Right lobe of liver (tissue), 6 donors: ENCODE measurements at regions not wholly inside any gene's neighbourhood (a gene's known extent, or its start where the extent isn't known, plus 50 kb on each side); places are given as distances from the start of the nearest gene placed in this dataset.

Source experiments
- ATAC-seq, 4 donors: fragments of 200-7000 bp; cut with Tn5 transposase; one replicate each; pipeline ENCODE4 v1.9.1; 2020; ENCODE audit warnings: mild to moderate bottlenecking in 4 of 4, moderate library complexity in 4 of 4
- DNase-seq, 3 donors: peaks; one replicate each; pipeline ENCODE4 v3.0.0-alpha.2; 2020
- H3K27ac ChIP-seq, 3 donors: fragments of 200-600 bp; one replicate each; pipeline ENCODE4 v1.8.0; 2022
- H3K27me3 ChIP-seq, 2 donors: fragments of 200-600 bp; one replicate each; pipeline ENCODE4 v1.8.0; 2022
- H3K36me3 ChIP-seq, 4 donors: fragments of 200-600 bp; sonication (generic) in 1 of 4; one replicate each; pipeline versions ENCODE4 v1.5.1 to v1.8.0; 2017 to 2022; ENCODE audit warnings: control low read depth in 1 of 4
- H3K4me1 ChIP-seq, 4 donors: fragments of 200-600 bp; sonication (generic) in 1 of 4; one replicate each; pipeline versions ENCODE4 v1.5.1 to v1.8.0; 2017 to 2022; ENCODE audit warnings: control low read depth in 1 of 4
- H3K4me3 ChIP-seq, 3 donors: fragments of 200-600 bp; one replicate each; pipeline ENCODE4 v1.8.0; 2022
- H3K9me3 ChIP-seq, 4 donors: fragments of 200-600 bp; sonication (generic) in 1 of 4; one replicate each; pipeline versions ENCODE4 v1.5.1 to v1.8.0; 2017 to 2022; ENCODE audit warnings: control low read depth in 1 of 4
- POLR2A ChIP-seq: fragments of 450-650 bp; IDR thresholded peaks from one replicate; pipeline ENCODE4 v1.6.1; 2017; ENCODE audit warnings: antibody characterized with exemption, mild to moderate bottlenecking
- WGBS: methylation state at CpG from one replicate; pipeline ENCODE4 v1.1.6; 2018; ENCODE audit warnings: low coverage, low lambda C conversion rate; ENCODE audit not compliant: insufficient coverage; ENCODE audit errors: missing lambda C conversion rate; 5-methylcytosine and 5-hydroxymethylcytosine counted together
- intact Hi-C, 2 donors: fragments of 100-400 bp; cut with DNase I; formaldehyde crosslinking; loops; one replicate each; pipeline versions ENCODE4 v1.11.2 to v1.14.1; 2022
- TF ChIP-seq, protein P1 (sequence below), 4 donors: fragments of 200-600 bp in 3 of 4; fragments of 450-650 bp in 1 of 4; IDR thresholded peaks; one replicate each; pipeline versions ENCODE4 v1.5.1 to v1.8.0; 2016 to 2022; ENCODE audit warnings: antibody characterized with exemption in 4 of 4, mild to moderate bottlenecking in 2 of 4
- donor health status: DM: no; HTN: yes; CAD: no.
- donor health status: DM: no; HTN: no; CAD: no.
- donor health status: DM: no; HTN: no; CAD: no.
- donor health status: DM: no; HTN: yes; CAD: no.
- donor health status: DM: no; HTN: yes; CAD: no.

DNA sequence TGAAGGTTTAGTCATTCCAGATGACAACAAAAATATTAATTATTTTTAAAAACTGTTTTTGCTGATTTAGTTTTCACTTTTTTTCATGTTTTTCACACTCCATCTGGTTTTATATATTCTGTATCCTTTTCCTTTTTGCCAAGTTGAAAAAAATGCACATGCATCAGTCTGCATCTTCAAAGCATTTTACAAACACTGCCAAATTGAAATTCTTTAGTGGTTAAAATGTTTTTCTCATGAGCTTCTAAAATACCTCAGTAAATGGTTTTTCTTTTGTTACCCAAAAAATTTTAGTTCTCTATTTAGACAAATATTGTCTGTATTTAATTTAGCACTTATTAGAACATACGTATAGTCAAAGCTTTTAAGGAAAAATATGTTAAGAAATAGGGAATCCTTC is 386.9 kb upstream of the HSF2 start:
- 83% methylated on average over 1 of the region's 1 CpG for WGBS
- ATAC-seq (no peak), DNase-seq (no peak)
- Histone ChIP-seq H3K27ac (no peak overlapping the region), H3K27me3 (no peaks in the 10 kb centered on the region), H3K36me3 (no peaks in the 10 kb centered on the region), H3K9me3 (no peaks in the 10 kb centered on the region), H3K4me1 (no peaks in the 10 kb centered on the region), H3K4me3 (no peak overlapping the region)
- intact Hi-C loops, result no loop called here
- TF ChIP-seq POLR2A, result no peak
- TF ChIP-seq, protein P1, sequence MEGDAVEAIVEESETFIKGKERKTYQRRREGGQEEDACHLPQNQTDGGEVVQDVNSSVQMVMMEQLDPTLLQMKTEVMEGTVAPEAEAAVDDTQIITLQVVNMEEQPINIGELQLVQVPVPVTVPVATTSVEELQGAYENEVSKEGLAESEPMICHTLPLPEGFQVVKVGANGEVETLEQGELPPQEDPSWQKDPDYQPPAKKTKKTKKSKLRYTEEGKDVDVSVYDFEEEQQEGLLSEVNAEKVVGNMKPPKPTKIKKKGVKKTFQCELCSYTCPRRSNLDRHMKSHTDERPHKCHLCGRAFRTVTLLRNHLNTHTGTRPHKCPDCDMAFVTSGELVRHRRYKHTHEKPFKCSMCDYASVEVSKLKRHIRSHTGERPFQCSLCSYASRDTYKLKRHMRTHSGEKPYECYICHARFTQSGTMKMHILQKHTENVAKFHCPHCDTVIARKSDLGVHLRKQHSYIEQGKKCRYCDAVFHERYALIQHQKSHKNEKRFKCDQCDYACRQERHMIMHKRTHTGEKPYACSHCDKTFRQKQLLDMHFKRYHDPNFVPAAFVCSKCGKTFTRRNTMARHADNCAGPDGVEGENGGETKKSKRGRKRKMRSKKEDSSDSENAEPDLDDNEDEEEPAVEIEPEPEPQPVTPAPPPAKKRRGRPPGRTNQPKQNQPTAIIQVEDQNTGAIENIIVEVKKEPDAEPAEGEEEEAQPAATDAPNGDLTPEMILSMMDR (IDR thresholded peaks at IDR 0.05), result no peak

DNA sequence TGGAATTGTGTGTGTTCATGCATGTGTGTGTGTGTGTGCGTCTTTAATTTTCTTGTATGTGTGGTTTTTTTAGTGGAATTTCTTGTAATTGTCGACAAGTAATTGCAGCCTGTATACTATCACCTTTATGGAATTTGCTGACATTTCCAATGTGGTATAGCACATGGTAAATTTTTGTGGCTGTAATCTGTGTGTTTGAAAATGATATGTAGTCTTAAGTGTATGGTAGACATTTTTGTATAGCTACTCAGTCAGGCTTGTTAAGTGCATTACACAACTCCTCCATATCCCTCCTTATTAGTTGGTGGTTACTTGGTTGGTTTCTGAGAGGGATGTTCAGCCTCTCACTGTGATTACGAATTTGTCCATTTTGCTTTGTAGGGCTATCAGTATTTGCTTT is 384.5 kb upstream of the HSF2 start:
- no peak overlapping the region for H3K4me3 ChIP-seq
- no peaks in the 10 kb centered on the region for H3K9me3 ChIP-seq
- no peak overlapping the region for H3K27ac ChIP-seq
- no peak for ATAC-seq
- H3K36me3 ChIP-seq, result no peaks in the 10 kb centered on the region
- WGBS, result 77% methylated on average over 3 of the region's 3 CpGs
- intact Hi-C loops, result no loop called here
- H3K4me1 ChIP-seq, result no peaks in the 10 kb centered on the region
- no peaks in the 10 kb centered on the region for H3K27me3 ChIP-seq
- DNase-seq, result no peak
- TF ChIP-seq, protein P1 (IDR thresholded peaks at IDR 0.05), result no peak
- TF ChIP-seq POLR2A, result no peak

- Histone ChIP-seq H3K27ac (no peak overlapping the region), H3K27me3 (no peaks in the 10 kb centered on the region), H3K9me3 (no peaks in the 10 kb centered on the region), H3K4me1 (no peaks in the 10 kb centered on the region), H3K4me3 (no peak overlapping the region), H3K36me3 (no peaks in the 10 kb centered on the region)
- ATAC-seq, result no peak
- DNase-seq, result no peak
- TF ChIP-seq POLR2A, result no peak
- TF ChIP-seq, protein P1 (IDR thresholded peaks at IDR 0.05), result no peak
- 34% methylated on average over 3 of the region's 3 CpGs for WGBS
- intact Hi-C loops, result no loop called here
These were observed 378.7 kb upstream of the HSF2 start for GRCh38 chr6:122020588-122021264.

GRCh38 chr6:122025104-122025503 is 374.3 kb upstream of the HSF2 start:
- no peak for DNase-seq
- no peak for ATAC-seq
- no peaks in the 10 kb centered on the region for H3K9me3 ChIP-seq
- TF ChIP-seq POLR2A, result no peak
- TF ChIP-seq, protein P1 (IDR thresholded peaks at IDR 0.05), result no peak
- WGBS, result 80% methylated on average over 1 of the region's 1 CpG
- H3K36me3 ChIP-seq, result no peaks in the 10 kb centered on the region
- H3K27ac ChIP-seq, result no peak overlapping the region
- intact Hi-C loops, result no loop called here
- no peak overlapping the region for H3K4me3 ChIP-seq
- no peaks in the 10 kb centered on the region for H3K4me1 ChIP-seq
- H3K27me3 ChIP-seq, result no peaks in the 10 kb centered on the region
